H4 (cell line): ENCODE measurements at regions not wholly inside any gene's neighbourhood (a gene's known extent, or its start where the extent isn't known, plus 50 kb on each side); places are given as distances from the start of the nearest gene placed in this dataset.
"Not testable (repeated sequence)": the region's sequence is repeated elsewhere in the genome, so short reads cannot be mapped to it uniquely, and the experiment has no call there.

Experiments used
- DNase-seq: peaks from one replicate; pipeline ENCODE4 v3.0.0-alpha.2; 2015; ENCODE audit warnings: low spot score

DNA sequence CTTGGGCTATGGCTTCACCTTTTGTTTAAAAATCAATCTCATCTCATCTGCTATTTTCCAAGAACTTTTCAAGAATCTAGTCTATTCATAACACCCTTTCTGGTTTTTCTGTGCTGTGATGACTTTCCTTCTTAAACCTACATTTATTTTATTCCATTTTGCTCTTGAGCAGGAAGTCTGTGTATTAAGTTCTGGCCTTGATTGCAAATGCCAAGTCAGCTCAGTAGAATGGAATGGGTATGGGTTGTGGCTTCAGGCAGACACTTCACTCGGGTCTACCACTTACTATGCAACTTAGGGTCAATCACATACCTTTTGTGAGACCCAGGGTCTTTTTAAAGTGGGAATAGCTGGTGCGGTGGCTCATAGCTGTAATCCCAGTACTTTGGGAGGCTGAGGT is 522.3 kb downstream of the TRIML1 start:
- no peak for DNase-seq

DNA sequence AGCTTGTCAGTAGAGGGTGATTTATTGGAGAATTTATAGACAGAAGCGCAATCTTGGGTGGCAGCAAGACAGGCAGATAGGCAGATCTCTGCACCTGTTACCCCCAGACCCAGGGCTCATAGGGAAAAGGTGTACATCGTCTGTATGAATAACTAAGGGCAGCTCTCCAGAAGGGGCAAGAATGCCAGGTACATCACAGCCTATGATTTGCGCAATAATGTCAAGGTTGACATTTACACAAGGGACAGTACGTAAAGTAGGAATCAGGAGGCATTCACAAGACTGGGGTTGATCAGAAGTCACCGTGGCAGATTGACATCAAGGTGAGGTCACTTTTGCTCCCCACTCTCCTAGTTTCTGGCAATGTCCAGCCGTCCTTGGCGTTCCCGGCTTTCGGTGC is 524.1 kb downstream of the TRIML1 start:
- DNase-seq: no peak

DNA sequence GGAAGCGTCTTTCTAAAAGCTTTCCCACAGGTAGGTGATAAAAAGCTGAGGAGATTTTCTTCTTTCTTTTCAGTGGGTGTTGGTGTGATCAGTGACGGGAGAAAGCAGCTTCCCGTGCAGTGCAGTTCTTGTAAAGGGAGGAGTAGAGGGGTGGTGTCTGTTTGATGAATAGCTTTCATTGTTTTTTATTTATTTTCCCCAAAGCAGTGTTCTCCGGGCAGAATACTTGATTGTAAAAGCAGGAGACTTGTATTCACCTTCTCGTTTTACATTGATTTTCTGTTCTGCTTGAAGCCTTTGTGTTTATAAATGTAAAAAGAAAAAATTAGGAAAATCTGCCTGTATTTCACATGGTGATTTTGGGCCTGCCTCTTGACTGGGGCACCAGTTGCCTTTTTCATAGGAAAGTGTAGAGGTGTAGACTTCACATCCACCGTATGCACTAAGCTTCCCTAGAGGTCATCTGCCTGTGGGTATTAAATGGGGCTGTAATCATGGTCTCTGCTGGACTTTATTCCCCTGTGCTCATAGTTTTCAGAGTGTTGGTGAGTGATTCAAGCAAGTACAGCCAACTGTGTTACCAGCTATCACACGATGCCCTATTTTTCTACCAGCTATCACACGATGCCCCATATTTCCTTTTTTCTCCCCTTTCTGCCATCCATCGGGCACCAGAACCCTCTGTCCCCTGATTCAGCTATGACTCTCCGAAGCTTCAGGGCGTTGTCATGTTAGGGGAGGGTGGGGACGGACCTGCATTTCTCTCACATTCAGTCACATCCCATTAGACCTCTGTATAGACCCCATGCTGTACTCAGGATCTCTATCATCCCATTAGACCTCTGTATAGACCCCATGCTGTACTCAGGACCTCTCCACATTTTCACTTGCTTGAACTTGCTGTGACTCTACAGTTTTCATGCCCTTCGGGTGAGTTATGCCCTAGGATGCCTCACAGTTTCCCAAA is 526.5 kb downstream of the TRIML1 start:
- no peak for DNase-seq

DNA sequence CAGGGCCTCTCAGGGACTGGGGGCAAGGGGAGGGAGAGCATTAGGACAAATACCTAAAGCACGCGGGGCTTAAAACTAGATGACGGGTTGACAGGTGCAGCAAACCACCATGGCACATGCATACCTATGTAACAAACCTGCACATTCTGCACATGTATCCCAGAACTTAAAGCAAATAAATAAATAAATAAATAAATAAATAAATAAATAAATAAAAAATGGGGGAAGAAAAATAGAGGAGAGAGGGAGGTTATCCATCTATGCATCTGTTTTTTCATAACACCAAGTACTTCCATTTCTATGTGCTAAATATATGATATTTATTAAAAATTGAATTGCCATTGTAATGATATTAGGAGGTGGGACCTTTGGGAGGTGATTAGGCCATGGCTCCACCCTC is 539.5 kb downstream of the TRIML1 start:
- DNase-seq: not testable (repeated sequence)

DNA sequence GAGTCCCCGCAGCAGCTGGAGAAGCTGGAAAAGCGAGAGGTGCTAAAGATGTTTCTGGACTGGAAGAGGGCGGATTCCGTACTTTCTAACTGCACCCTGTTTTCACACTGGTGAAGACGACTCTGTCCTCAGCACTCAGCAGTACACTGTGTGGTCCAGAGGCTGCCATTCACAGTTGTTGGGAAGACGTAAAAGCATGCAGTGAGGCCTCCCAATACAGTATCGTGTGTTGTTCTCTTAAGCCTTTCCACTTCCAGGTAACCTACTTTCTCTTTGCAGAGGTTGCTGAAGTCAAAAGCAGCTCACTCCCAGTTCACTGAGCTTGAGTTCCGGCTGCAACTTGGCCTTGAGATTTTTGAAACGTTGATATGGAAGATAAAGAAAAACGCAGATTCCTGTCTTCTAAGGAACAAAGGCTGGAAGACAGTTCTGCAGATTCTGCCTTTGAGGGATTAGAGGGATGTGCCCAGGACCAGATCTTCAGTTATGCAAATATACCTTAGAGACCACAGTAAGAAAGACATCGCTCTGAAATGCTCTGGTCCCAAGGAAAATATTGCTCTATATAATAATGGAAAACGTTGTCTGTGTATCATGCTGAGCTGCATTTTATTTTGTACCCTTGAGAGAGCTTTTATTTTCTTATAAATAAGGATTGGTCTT is 540.9 kb downstream of the TRIML1 start:
- no peak for DNase-seq

DNA sequence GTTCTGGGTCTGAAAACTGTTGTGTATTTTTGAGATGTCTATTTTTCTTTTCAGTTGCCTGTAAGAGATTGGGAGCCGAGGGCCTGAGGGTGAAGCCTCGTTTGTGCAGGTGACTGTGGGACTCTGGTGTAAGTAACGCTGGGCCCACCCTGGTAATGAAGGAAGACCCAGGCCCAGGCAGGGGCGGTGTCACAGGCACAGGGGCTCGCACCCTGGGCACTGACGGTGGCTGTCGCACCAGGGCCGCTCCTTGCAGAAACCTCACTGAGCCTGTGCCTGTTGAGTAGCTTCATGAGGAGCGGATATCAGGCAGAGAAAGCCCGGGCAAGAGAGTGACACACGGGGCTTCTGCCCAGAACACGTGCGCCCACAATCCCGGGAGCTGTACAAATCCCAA is 541.4 kb downstream of the TRIML1 start:
- no peak for DNase-seq

DNA sequence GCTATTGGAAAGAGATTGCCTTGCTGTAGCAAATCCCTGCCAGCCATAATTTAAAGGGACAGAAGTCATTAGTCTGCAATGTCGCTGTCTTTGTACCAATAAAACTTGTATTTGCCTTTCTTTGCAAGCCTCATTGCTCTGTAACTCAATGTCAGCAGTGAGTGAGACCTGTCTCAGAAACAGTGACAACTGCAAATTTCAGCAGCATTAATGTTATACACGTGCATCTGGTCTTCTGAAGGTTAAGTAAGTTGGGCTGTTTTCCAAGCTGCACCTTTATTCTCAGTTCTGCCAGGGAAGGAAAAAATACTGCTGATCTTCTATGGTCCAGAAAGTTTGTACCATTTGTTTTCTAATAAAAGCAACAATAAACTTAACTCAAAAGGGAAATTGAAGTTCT is 543.1 kb downstream of the TRIML1 start:
- DNase-seq: no peak

DNA sequence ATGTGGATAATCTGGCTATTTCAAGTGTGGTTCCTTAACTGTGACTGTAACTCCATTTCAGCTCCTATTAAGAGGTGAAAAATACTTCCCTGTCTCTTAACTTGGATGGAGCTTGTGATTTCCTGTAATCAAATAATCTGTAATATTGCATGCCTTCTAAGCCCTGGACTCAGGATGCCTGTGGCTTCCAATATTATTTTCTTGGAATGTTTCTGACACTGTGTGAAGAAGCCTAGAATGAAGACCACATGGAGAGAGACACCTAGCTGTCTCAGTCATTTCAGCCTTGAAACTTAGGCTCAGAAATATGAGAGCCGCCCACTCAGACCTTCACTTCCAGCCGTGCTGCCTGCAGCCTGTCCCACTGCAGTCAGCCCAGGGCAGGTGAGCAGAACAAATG is 544.3 kb downstream of the TRIML1 start:
- DNase-seq: no peak

DNA sequence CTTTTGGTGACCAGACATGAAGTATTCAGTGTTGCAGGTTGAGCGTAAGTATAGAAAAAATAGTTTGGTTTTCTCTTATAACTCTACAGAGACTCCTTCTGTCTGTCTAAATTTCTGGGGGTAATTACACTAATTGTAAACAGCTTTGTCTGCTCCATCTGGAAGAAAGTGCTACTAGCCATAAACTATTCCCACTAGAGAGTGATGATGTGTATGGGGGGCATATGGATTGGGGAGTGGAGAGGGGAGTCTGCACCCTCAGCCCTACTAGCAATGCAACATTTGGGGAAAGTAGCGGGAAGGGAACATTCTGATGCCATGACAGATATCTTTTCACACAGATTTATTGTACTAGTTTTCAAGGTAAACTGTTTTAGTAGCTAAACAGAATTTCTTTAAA is 549.7 kb downstream of the TRIML1 start:
- no peak for DNase-seq

DNA sequence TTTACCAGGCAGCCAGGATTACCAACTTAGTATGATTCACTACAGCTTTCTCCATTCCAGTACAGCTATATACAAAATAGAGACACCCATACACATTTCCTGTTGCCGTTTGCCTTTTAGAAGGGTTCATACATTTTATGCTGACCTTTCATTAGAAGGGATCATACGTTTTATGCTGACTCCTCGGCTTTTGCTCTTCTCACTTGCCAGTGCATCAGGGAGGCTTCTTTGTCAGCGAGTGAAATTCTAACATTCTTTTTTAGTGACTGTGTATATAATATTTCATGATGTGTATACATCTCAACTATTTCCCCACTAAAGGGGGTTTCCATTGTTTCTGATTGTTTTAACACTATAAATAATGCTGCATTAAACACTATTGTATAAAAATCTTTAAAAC is 552.6 kb downstream of the TRIML1 start:
- no peak for DNase-seq

DNA sequence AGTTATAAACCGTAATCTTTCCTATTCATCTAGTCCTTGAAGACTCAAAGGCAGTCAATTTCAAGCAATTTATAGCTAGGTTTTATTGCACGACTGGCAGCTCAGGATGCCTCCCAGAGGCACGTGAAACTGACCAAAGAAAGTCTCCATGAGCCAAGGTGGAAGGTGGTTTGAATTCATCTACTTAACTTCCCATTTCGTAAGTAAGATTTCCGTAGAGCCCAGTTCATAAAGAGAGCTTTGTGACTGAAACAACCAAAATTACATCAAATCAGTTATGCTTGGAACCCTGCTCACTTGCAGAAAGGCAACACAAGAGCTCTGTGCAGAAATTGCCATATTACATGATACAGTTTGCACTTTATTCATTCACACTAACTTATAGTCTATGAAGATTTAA is 556.0 kb downstream of the TRIML1 start:
- no peak for DNase-seq

DNA sequence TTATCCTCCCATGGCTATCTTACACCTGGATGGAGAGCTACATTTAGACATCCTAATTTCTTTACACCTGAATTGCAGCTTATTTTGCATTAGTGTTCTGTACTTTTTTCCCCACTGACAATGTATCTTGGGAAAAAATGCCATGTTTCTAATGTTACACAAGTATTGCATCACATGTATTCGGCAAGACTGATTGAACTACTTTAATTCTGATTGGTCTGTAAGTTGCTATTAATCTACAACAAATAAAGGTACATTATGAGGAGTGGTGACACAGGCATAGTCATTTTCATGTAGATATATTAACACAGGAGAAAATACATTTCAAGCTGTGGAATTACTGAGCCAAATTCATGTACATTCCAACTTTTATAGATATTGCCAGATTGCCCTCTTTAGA is 558.0 kb downstream of the TRIML1 start:
- no peak for DNase-seq

DNA sequence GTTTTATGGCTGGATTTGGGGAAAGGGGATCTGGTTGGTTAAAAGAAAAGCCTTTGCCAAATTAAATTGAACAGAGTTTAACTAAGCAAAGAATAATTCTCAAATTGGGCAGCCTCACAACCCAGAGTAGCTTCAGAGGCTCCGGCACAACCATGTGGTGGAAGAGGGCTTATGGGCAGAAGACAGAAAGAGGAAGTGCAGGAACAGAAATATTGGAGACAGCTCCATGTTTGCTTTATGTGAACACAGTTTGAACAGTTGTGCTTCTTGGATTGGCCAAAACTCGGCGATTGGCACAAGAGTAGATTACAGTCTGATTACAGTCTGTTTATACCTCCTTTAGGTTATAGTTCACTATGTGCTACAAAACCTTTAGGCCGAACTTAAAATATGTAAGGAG is 562.7 kb downstream of the TRIML1 start:
- DNase-seq: no peak

DNA sequence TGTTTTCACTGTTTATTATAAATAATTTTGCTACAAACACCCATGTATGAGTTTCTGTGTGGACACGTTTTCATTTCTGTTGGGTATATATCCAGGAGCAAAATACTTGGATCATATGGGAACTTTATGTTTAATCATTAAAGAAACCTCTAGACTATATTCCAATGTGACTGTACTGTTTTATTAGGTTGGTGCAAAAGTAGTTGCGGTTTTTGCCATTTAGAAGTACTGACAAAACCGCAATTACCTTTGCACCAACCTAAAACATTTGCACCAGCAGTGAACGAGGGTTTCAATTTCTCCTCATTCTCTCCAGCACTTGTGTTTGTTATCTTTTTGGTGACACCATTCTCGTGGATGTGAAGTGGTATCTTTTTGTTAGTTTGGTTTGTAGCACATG is 565.0 kb downstream of the TRIML1 start:
- no peak for DNase-seq

DNA sequence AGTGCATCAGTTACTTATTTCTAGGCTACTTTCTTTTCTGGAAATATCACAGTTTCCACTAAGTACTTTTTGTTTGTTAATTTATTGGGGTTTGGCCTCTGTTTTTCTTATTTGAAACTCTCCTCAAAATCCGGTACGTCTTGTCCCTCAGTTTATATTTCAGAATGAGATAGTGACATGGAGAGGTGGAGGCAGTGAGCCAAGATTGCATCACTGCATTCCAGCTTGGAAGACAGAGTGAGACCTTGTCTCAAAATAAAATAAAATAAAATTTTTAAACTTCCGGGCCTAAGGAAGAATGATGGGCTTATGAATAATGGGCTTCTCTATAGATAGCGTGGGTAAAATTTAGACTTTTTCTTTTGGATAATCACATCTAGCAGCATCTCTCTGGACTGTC is 567.8 kb downstream of the TRIML1 start:
- no peak for DNase-seq

DNA sequence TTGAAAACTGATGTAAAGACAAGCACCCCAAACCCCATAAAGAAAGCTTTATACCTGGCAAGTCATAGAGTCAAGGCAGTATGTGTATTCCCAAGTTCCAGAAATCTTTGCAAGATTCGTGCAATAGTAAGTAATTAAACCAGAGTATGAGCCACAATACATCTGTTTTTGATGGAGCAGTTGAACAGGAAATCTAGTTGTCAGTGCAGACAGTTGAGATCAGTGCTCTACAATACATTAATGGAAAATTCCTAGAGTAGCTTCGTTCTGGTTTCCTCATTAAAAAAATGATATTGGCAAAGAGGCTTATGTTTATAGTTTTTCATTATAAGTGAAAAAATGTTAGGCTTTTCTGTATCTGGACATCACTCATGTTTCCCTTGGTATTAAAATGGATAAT is 575.3 kb downstream of the TRIML1 start:
- DNase-seq: no peak

DNA sequence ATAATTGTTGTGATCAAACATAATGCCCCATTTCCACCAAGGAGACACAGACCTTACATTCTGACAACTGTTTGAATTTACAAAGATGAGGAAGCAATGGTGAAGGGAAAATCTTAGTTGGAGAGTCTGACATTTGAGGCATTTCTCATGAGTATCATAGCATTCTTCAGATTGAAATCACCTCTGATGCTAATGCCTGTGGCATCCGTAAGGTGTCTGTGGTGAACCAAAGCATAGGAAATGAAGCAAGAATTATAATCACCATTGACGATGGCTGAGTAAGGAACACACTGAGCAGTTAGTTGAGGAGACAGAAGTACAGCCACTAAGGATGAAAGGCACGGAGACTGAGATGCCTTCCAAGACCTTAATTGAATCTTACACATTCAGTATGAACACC is 575.7 kb downstream of the TRIML1 start:
- DNase-seq: peak; percentile 7

DNA sequence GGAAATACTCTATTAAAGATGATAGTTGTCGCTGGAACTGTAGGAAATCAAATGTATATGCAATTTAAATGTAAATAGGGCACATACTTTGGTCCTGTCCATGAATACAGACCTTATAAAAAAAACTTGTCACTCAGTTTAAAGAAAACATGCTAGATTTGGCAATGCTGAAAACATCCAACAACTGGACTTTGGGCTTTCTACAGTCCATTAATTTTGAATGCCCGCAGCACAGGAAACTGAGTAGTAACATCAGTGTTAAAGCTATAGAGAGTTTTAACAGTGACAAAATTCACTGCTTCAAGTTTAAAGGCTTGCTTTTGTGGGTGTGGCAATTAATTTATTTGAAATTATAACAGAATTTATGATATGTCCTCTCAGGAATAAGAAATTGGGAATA is 578.4 kb downstream of the TRIML1 start:
- DNase-seq: no peak

DNA sequence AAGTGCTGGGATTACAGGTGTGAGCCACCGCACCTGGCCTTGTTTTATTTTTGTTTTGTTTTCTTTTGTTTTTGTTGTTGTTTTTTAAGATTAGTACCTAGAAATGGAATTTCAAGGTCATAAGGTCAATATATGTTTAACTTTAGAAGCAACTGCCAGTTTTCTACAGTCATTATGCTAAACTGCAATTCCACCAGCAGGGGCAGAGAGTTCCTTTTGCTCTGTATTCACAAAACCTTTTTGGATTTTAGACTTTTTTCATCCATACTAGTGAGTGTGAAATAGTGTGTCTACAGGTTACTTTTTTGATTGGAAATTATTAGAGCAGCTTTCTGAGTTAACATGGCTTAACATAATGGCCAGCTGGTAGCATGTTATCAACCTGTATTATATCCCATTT is 580.6 kb downstream of the TRIML1 start:
- DNase-seq: no peak

DNA sequence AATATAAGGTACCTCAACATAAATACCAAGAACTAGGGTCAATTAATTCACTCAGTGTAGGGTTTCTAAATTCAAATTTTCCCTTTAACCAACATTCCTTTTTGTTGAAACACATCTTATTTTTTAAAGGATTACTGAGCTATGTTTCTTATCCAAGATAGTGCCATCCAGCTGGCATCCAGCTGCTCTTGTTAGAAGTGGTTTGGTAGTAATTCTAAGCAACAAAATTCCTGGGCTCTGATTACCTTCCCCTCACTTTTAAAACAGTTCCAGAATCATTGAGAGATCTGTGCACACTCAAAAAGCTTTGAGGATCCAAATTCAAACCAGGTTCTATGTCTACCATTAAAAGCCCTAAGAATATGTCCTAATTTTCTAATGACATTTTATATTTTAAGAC is 583.7 kb downstream of the TRIML1 start:
- peak; percentile 15 for DNase-seq

DNA sequence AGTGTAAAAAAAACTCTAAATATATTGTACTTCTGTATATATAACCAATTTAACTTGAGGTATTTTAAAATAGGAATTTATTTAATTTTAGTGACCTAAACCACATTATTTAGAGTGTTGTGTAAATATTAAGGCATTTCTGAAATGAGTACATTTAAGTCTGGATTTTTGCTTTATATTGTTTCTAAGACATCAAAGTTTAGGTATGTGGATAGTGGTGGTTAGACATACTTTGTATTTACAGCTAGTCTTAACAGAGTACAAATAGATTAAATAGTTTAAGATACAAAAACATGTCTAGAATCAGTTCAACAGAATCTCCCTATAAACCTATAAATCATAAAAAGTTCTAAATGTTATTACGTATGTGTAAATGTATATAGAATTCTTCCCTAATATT is 588.5 kb downstream of the TRIML1 start:
- DNase-seq: no peak

DNA sequence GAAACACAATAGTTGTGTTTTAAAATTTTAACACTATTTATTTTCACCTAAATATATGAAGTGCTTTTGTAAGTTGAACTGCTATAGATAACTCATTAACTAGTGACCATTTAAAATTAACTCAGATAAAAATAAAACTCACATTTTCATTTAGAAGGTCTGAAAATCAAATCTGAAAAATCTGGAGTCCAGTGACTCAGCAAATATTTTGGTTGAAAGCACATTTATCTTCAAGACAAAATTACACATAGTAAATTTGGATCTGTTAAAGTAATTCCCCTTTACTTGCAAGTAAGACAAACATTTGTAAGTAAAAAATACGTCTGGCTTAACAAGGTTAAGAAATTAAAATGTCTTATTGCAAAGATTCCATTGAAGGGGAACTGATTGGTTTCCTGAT is 589.1 kb downstream of the TRIML1 start:
- no peak for DNase-seq

DNA sequence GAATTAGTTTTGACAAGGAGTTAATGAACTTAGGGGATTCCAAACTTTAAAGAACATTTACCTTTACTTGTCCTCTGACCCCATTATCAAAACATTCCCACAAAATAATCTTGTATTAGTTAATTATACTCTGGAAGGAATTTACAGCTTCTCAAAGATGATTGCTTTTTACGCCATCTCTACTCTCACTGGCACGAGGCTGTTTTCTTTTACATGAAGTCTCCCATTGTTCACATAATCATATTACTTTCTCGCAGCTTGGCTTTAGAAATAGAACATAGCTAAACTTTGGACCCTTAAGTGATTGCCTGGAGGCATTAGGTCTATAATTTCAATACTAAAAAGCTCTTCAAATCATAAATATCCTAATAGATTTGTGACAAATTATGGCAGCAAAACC is 592.9 kb downstream of the TRIML1 start:
- no peak for DNase-seq
